ENCODE measurements at regions not wholly inside any gene's neighbourhood (a gene's known extent, or its start where the extent isn't known, plus 50 kb on each side); places are given as distances from the start of the nearest gene placed in this dataset.

DNA sequence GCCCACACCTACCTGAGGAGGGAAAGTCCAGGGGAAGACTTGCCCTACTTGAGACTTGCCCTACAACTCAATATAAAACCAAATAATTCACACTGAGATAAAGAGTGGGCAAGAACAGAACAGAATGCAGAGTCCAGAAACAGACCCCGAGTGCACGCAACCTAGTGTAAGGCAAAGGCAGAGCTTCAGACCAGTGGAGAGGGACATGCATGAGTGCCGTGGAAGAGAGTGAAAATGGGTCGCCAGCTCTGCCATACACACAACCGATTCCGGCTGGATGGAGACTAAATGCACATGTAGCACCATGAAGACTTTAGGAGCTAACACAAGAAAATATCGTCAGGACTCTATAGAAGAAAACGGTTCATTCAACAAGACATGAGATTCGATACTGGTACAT is 58.8 kb upstream of the CST7 start:
- TF ChIP-seq, protein P1, sequence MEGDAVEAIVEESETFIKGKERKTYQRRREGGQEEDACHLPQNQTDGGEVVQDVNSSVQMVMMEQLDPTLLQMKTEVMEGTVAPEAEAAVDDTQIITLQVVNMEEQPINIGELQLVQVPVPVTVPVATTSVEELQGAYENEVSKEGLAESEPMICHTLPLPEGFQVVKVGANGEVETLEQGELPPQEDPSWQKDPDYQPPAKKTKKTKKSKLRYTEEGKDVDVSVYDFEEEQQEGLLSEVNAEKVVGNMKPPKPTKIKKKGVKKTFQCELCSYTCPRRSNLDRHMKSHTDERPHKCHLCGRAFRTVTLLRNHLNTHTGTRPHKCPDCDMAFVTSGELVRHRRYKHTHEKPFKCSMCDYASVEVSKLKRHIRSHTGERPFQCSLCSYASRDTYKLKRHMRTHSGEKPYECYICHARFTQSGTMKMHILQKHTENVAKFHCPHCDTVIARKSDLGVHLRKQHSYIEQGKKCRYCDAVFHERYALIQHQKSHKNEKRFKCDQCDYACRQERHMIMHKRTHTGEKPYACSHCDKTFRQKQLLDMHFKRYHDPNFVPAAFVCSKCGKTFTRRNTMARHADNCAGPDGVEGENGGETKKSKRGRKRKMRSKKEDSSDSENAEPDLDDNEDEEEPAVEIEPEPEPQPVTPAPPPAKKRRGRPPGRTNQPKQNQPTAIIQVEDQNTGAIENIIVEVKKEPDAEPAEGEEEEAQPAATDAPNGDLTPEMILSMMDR (IDR thresholded peaks at IDR 0.05; ENCODE audit: low read depth, low read length): no peak
- no peak for DNase-seq (ENCODE audit: extremely low read depth, low read depth)

DNA sequence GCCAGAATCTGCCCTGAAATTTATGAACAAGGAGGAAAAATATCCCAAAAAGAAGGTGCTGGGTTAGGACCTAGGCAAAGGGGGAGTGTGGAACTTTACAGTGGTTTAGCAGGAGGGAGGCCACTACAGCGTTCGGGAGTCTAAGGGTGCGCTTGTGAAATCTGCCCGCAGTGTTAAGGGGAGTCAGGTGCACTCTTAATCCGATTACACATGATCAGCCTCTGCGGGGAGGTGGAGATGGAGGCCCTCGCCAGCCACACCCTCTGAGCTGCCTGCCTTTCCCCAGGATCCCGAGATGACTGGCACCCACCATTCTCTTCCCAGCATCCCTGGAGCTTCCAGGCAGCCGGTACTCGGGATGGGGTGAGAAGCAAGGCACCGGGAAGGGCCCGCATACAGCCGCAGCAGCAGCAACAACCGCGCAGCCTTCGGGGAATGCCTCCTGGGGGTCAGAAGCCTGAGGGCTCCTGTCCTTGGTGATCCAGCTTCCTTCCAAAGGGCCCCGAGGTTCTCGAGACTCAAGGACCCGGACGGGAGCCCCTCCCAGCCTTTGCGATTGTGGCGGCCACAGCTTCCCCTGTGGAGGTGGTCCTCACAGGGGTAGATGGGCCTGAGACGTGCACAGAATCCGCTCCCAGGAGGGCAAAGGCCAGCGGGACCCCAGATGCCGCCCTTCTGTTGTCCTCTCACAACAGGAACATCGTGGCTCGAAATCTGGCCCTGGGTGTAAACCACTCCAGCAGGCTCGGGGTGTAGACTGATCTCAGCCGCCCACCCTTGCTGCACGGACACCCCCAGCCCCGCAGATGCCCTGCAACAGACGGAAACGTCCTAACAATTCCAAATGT is 57.3 kb upstream of the CST7 start:
- TF ChIP-seq, protein P1 (IDR thresholded peaks at IDR 0.05; ENCODE audit: low read depth, low read length): no peak
- DNase-seq (ENCODE audit: extremely low read depth, low read depth): no peak

GRCh38 chr20:24892522-24892921 is 56.5 kb upstream of the CST7 start:
- TF ChIP-seq, protein P1 (IDR thresholded peaks at IDR 0.05; ENCODE audit: low read depth, low read length): no peak
- DNase-seq (ENCODE audit: extremely low read depth, low read depth): no peak

GRCh38 chr20:24892931-24893330 is 56.1 kb upstream of the CST7 start:
- DNase-seq (ENCODE audit: extremely low read depth, low read depth): no peak
- TF ChIP-seq, protein P1 (IDR thresholded peaks at IDR 0.05; ENCODE audit: low read depth, low read length): no peak

DNA sequence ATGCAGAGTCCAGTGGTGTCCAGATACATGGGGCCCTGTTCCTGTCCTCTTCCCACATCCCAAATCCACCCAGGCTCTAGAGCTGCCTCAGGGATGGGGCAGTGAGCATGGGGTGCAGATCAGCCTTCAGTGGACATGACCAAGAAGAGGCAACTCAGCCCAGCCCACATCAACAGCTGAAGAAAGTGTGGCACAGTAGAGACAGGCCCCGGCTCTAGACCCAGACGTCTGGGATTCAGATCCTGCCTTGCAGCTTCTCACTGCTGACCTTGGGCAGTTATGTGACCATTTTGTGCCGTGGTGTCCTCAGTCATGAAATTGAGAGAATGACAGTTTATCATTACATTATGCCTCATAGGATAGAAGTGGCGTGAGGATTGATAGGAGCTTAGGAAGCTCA is 54.6 kb upstream of the CST7 start:
- no peak for DNase-seq (ENCODE audit: extremely low read depth, low read depth)
- TF ChIP-seq, protein P1 (IDR thresholded peaks at IDR 0.05; ENCODE audit: low read depth, low read length): no peak

- DNase-seq (ENCODE audit: extremely low read depth, low read depth): no peak
- TF ChIP-seq, protein P1 (IDR thresholded peaks at IDR 0.05; ENCODE audit: low read depth, low read length): no peak
Observed at GRCh38 chr20:24894967-24895366, 54.1 kb upstream of the CST7 start.

GRCh38 chr20:24895431-24895830 is 53.6 kb upstream of the CST7 start:
- TF ChIP-seq, protein P1 (IDR thresholded peaks at IDR 0.05; ENCODE audit: low read depth, low read length): no peak

More at GRCh38 chr20:24895431-24895830, 53.6 kb upstream of the CST7 start:
- no peak for DNase-seq (ENCODE audit: extremely low read depth, low read depth)

Data from AG09319 (cell line).